GM23248 (cell line): ENCODE measurements at regions not wholly inside any gene's neighbourhood (a gene's known extent, or its start where the extent isn't known, plus 50 kb on each side); places are given as distances from the start of the nearest gene placed in this dataset.
"Not testable (repeated sequence)": the region's sequence is repeated elsewhere in the genome, so short reads cannot be mapped to it uniquely, and the experiment has no call there.

ENCODE experiments used
- DNase-seq: peaks from one replicate; pipeline ENCODE4 v3.0.0-alpha.2; 2015
- H2AFZ ChIP-seq: fragments of 200-600 bp; sonication (generic); 2 replicates; pipeline ENCODE4 v1.6.1; 2016; ENCODE audit warnings: antibody characterized with exemption
- H3F3A ChIP-seq: fragments of 200-600 bp; sonication (generic); 2 replicates; pipeline ENCODE4 v1.6.1; 2016; ENCODE audit warnings: mild to moderate bottlenecking, antibody characterized with exemption, mixed run types; ENCODE audit not compliant: insufficient read depth
- H3K27ac ChIP-seq: fragments of 200-600 bp; sonication (generic); 2 replicates; pipeline ENCODE4 v1.5.1; 2016; ENCODE audit warnings: mild to moderate bottlenecking
- H3K27me3 ChIP-seq: fragments of 200-600 bp; sonication (generic); replicated peaks from 2 replicates; pipeline ENCODE4 v1.6.1; 2016; ENCODE audit warnings: mild to moderate bottlenecking; ENCODE audit not compliant: insufficient read depth
- H3K36me3 ChIP-seq: fragments of 200-600 bp; sonication (generic); 2 replicates; pipeline ENCODE4 v1.6.1; 2016; ENCODE audit warnings: low read depth, mild to moderate bottlenecking
- H3K4me1 ChIP-seq: fragments of 200-600 bp; sonication (generic); 2 replicates; pipeline ENCODE4 v1.6.1; 2016; ENCODE audit warnings: mild to moderate bottlenecking; ENCODE audit not compliant: insufficient read depth
- H3K4me2 ChIP-seq: fragments of 200-600 bp; sonication (generic); one replicate; pipeline ENCODE4 v1.6.1; 2016; ENCODE audit warnings: mild to moderate bottlenecking; ENCODE audit not compliant: unreplicated experiment
- H3K4me3 ChIP-seq: fragments of 200-600 bp; sonication (generic); 2 replicates; pipeline ENCODE4 v1.5.1; 2016; ENCODE audit warnings: mild to moderate bottlenecking
- H3K79me2 ChIP-seq: fragments of 200-600 bp; sonication (generic); 2 replicates; pipeline ENCODE4 v1.6.1; 2016; ENCODE audit warnings: mild to moderate bottlenecking; ENCODE audit not compliant: insufficient read depth
- H3K9ac ChIP-seq: fragments of 200-600 bp; sonication (generic); 2 replicates; pipeline ENCODE4 v1.6.1; 2016; ENCODE audit warnings: mild to moderate bottlenecking
- H3K9me2 ChIP-seq: fragments of 200-600 bp; sonication (generic); 2 replicates; pipeline ENCODE4 v1.6.1; 2016; ENCODE audit warnings: mixed run types, mild to moderate bottlenecking, moderate library complexity; ENCODE audit not compliant: insufficient read depth
- H3K9me3 ChIP-seq: fragments of 200-600 bp; sonication (generic); one replicate; pipeline ENCODE4 v1.6.1; 2017; ENCODE audit warnings: low read depth
- H4K20me1 ChIP-seq: fragments of 200-600 bp; sonication (generic); 2 replicates; pipeline ENCODE4 v1.6.0; 2016; ENCODE audit not compliant: insufficient read depth
- EZH2 ChIP-seq: fragments of 200-600 bp; sonication (generic); IDR thresholded peaks from 2 replicates; pipeline ENCODE4 v1.6.1; 2018; ENCODE audit warnings: antibody characterized with exemption, mild to moderate bottlenecking; ENCODE audit not compliant: insufficient read depth, poor library complexity, severe bottlenecking
- EZH2phosphoT487 ChIP-seq: fragments of 200-600 bp; sonication (generic); IDR thresholded peaks from 2 replicates; pipeline ENCODE4 v1.6.1; 2018; ENCODE audit warnings: antibody characterized with exemption, moderate library complexity, mild to moderate bottlenecking, low read depth; ENCODE audit not compliant: insufficient read depth
- WGBS, 2 experiments: methylation state at CpG; one replicate each; pipeline ENCODE4 v1.1.6; 2015 to 2017; ENCODE audit warnings: low lambda C conversion rate in 2 of 2, low coverage in 1 of 2; ENCODE audit errors: missing lambda C conversion rate in 2 of 2; 5-methylcytosine and 5-hydroxymethylcytosine counted together
- in situ Hi-C: fragments of 300-500 bp; cut with MboI; formaldehyde crosslinking; loops from 2 replicates; pipeline ENCODE4 v1.15.0; 2020

DNA sequence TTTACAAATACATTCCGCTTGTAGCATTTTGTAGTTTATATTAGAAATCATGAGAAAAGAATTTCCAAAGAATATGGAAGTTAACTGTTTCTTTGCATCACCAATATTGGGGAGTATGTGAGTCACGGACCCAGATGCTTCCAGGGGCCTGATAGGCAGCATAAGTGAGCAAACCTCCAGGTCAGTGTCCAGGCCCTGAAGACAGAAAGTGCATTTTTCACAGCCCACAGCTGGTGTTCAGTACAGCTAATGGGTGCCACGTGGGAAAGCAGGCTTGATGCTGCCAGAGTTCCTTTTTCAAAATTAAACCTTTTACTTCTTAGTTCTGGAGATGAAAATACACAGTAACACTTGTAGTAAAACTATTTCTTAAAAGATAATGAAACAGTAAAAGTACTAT, 454.4 kb upstream of the ACTBL2 start:
- Histone ChIP-seq H3K79me2 (no peaks in the 10 kb centered on the region), H2AFZ (no peak overlapping the region)
- WGBS, 2 experiments: 50 to 53% methylated on average over 3 of the region's 3 CpGs

DNA sequence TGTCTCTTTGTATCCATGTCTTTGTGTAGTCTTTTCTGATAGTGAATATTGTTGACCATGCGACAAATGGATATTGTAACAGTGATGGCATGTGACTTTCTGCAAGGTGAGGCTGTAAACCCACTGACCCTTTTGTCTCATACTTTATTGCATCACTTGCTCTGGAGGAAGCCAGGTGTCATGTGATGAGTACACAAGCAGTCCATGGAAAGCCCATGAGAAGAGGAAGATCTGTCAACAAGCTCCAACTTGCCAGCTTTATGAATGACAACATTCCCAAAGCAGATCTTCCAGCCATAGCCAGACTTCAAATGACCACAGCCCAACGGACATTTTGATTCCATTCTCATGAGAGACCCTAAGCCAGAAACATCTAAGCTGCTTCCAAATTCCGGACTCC, 450.1 kb upstream of the ACTBL2 start:
- DNase-seq: no peak
- Histone ChIP-seq H3K36me3 (no peaks in the 10 kb centered on the region), H2AFZ (no peak overlapping the region), H4K20me1 (no peaks in the 10 kb centered on the region), H3K9ac (no peak overlapping the region), H3K4me2 (no peak overlapping the region), H3F3A (no peaks in the 10 kb centered on the region), H3K4me3 (no peak overlapping the region), H3K27me3 (no peaks in the 10 kb centered on the region), H3K79me2 (no peaks in the 10 kb centered on the region), H3K9me2 (no peaks in the 10 kb centered on the region), H3K27ac (no peak overlapping the region), H3K4me1 (0 out of 2 replicates have a peak, but pooled peaks cover 9% of the 10 kb centered on the region), H3K9me3 (no peaks in the 10 kb centered on the region)
- in situ Hi-C loops: no loop called here
- 43 to 51% methylated on average over 3 of the region's 3 CpGs for WGBS, 2 experiments
- TF ChIP-seq EZH2 (no peak), EZH2phosphoT487 (no peak)

More for the DNA sequence above, 454.4 kb upstream of the ACTBL2 start:
- Histone ChIP-seq H3K9me2 (no peaks in the 10 kb centered on the region), H3K27ac (no peak overlapping the region), H3K4me2 (no peak overlapping the region), H3K9me3 (no peaks in the 10 kb centered on the region), H3K27me3 (no peaks in the 10 kb centered on the region), H3K9ac (no peak overlapping the region), H4K20me1 (no peaks in the 10 kb centered on the region), H3F3A (no peaks in the 10 kb centered on the region), H3K36me3 (no peaks in the 10 kb centered on the region), H3K4me1 (0 out of 2 replicates have a peak, but pooled peaks cover 9% of the 10 kb centered on the region), H3K4me3 (no peak overlapping the region)
- DNase-seq: peak; percentile 12
- in situ Hi-C loops: no loop called here
- TF ChIP-seq EZH2: no peak

DNA sequence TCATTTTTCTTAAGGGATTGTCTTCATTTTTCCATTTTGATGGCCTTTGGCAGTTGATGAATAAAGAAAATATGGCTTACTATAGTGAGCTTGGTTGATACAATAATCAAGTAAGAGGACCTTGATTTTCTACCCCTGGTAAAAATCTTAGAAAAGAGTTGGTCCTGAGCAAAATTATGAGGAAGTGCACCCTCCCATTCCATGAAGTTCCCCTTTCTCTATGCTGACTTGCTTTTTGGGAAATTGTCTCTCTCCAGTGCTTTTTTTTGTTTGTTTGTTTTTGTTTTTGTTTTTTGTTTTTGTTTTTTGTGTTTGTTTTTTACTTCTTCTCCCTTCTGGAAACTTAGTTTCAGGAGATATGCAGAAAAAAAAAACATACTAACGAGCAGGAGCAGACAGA, 449.2 kb upstream of the ACTBL2 start:
- Histone ChIP-seq H3K36me3 (no peaks in the 10 kb centered on the region), H4K20me1 (no peaks in the 10 kb centered on the region), H3K4me2 (no peak overlapping the region), H3K4me3 (no peak overlapping the region), H3K4me1 (no peaks in the 10 kb centered on the region), H2AFZ (no peak overlapping the region), H3K9me3 (no peaks in the 10 kb centered on the region), H3K27ac (no peak overlapping the region), H3K9ac (no peak overlapping the region), H3F3A (no peaks in the 10 kb centered on the region), H3K79me2 (no peaks in the 10 kb centered on the region), H3K27me3 (no peaks in the 10 kb centered on the region), H3K9me2 (no peaks in the 10 kb centered on the region)
- no peak for TF ChIP-seq EZH2phosphoT487
- TF ChIP-seq EZH2: no peak
- no peak for DNase-seq
- 34 to 48% methylated on average over 1 of the region's 1 CpG for WGBS, 2 experiments
- in situ Hi-C loops: no loop called here

DNA sequence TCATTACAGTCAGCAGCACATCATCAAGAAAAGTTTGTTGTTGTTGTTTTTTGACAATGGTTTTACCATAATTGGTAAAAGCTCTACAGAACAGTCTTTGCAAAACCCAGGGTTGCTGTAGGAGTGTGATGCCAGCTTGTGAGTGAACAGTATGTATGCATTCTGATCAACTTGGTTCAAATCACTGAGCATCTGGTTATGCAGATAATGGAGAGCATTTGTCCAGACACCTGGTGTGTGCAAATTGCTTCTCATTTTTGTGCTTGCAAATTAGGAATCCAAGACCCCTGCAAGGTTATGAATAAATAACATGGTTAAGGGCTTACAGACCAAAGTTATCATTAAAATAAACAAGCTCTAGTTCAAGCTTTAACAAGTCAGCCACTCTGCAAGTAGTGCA, 448.7 kb upstream of the ACTBL2 start:
- H2AFZ ChIP-seq: no peak overlapping the region
- no peak overlapping the region for H3K4me2 ChIP-seq
- DNase-seq: no peak
- no peaks in the 10 kb centered on the region for H3K27me3 ChIP-seq
- no peaks in the 10 kb centered on the region for H3K9me3 ChIP-seq
- TF ChIP-seq EZH2phosphoT487 (no peak), EZH2 (no peak)
- no peak overlapping the region for H3K27ac ChIP-seq
- H3K79me2 ChIP-seq: no peaks in the 10 kb centered on the region
- H4K20me1 ChIP-seq: no peaks in the 10 kb centered on the region
- no peaks in the 10 kb centered on the region for H3K9me2 ChIP-seq
- in situ Hi-C loops: no loop called here
- no peak overlapping the region for H3K9ac ChIP-seq
- H3F3A ChIP-seq: no peaks in the 10 kb centered on the region
- H3K4me3 ChIP-seq: no peak overlapping the region
- no peaks in the 10 kb centered on the region for H3K4me1 ChIP-seq
- H3K36me3 ChIP-seq: no peaks in the 10 kb centered on the region

DNA sequence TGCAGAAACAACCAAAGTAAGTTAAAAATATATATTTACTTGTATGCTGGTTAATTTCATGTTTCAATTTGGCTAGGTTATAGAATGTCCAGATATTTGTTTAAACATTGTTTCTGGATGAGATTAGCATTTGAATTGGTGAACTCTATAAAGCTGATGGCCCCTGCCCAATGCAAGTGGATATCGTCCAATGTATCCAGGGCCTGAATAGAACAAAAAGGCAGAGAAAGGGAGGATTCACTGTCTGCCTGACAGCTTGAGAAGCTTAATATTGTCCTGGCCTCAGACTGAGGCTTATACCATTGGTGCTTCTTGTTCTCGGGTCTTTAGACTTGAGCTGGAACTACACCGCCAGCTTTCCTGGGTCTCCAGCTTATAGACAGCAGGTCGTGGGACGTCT, 446.7 kb upstream of the ACTBL2 start:
- WGBS, 2 experiments: 53 to 54% methylated on average over 5 of the region's 5 CpGs
- H3K9ac ChIP-seq: no peak overlapping the region
- no peaks in the 10 kb centered on the region for H3K4me1 ChIP-seq
- H3K4me3 ChIP-seq: no peak overlapping the region
- H4K20me1 ChIP-seq: no peaks in the 10 kb centered on the region
- H2AFZ ChIP-seq: no peak overlapping the region
- H3F3A ChIP-seq: no peaks in the 10 kb centered on the region
- H3K27ac ChIP-seq: no peak overlapping the region
- in situ Hi-C loops: no loop called here
- H3K27me3 ChIP-seq: no peaks in the 10 kb centered on the region
- no peak overlapping the region for H3K4me2 ChIP-seq
- H3K9me3 ChIP-seq: no peaks in the 10 kb centered on the region
- no peaks in the 10 kb centered on the region for H3K9me2 ChIP-seq
- H3K36me3 ChIP-seq: no peaks in the 10 kb centered on the region
- TF ChIP-seq EZH2: no peak
- TF ChIP-seq EZH2phosphoT487: no peak
- no peaks in the 10 kb centered on the region for H3K79me2 ChIP-seq
- no peak for DNase-seq

DNA sequence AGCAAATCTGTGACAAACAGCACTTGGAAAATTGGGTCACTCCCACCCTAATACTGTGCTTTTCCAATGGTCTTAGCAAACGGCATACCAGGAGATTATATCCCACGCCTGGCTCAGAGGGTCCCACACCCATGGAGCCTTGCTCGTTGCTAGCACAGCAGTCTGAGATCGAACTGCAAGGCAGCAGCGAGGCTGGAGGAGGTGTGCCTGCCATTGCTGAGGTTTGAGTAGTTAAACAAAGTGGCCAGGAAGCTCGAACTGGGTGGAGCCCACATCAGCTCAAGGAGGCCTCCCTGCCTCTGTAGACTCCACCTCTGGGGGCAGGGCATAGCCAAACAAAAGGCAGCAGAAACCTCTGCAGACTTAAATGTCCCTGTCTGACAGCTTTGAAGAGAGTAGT, 440.5 kb upstream of the ACTBL2 start:
- H3F3A ChIP-seq, H4K20me1 ChIP-seq, H3K9ac ChIP-seq, H3K79me2 ChIP-seq, H3K9me2 ChIP-seq, H3K27me3 ChIP-seq, H3K27ac ChIP-seq, DNase-seq, H2AFZ ChIP-seq, H3K4me1 ChIP-seq, H3K36me3 ChIP-seq, in situ Hi-C loops, H3K4me2 ChIP-seq, H3K4me3 ChIP-seq, H3K9me3 ChIP-seq: not testable (repeated sequence)
- 50 to 54% methylated on average over 6 of the region's 6 CpGs for WGBS, 2 experiments
